ENCODE measurements at regions not wholly inside any gene's neighbourhood (a gene's known extent, or its start where the extent isn't known, plus 50 kb on each side); places are given as distances from the start of the nearest gene placed in this dataset.

GRCh38 chr3:74426571-74426970 is 187.9 kb downstream of the CNTN3 start:
- intact Hi-C loops (cut with micrococcal nuclease; ENCODE audit: unreplicated experiment): no loop called here
- 31% methylated on average over 2 of the region's 2 CpGs for WGBS (ENCODE audit: insufficient coverage, insufficient replicate concordance, low lambda C conversion rate, missing lambda C conversion rate)
- ATAC-seq: no peak

More at GRCh38 chr3:74426571-74426970, 187.9 kb downstream of the CNTN3 start:
- H3K27me3 ChIP-seq (replicated peaks in 1 of 2; ENCODE audit: control insufficient read depth in 2 of 2, insufficient read depth in 2 of 2, low read length in 1 of 2): no peaks in the 10 kb centered on the region
- ChIA-PET CTCF (no interaction called here), SMC1A (ENCODE audit: uncharacterized antibody, unreplicated experiment) (no interaction called here), POLR2A (no interaction called here), RAD21 (ENCODE audit: unreplicated experiment) (no interaction called here)
- H3K27ac ChIP-seq (ENCODE audit: control insufficient read depth, insufficient read depth): no peak overlapping the region
- H2AFZ ChIP-seq (ENCODE audit: control insufficient read depth, low read depth, low read length): no peak overlapping the region
- TF ChIP-seq RAD21 (IDR thresholded peaks at IDR 0.05; ENCODE audit: insufficient read depth, low read depth, low read length) (no peak), MYC (IDR thresholded peaks at IDR 0.05; ENCODE audit: insufficient read depth, insufficient read length, insufficient replicate concordance, low read length, severe bottlenecking) (no peak), NRF1 (conservative IDR thresholded peaks at IDR 0.05; ENCODE audit: low read depth, low read length) (no peak), ZNF592 (IDR thresholded peaks at IDR 0.05) (no peak), EGR1 (IDR thresholded peaks at IDR 0.05; ENCODE audit: borderline replicate concordance in 1 of 2, low read depth in 2 of 2, low read length in 2 of 2) (no peak), TAF1 (IDR thresholded peaks at IDR 0.05; ENCODE audit: borderline replicate concordance, low read depth, low read length) (no peak), BCL3 (IDR thresholded peaks at IDR 0.05; ENCODE audit: borderline replicate concordance, insufficient read depth, low read depth, low read length, poor library complexity, severe bottlenecking) (no peak), NR2C2 (IDR thresholded peaks at IDR 0.05; ENCODE audit: borderline replicate concordance, control insufficient read depth, insufficient read length, low read depth) (no peak), RAD51 (IDR thresholded peaks at IDR 0.05) (no peak), RFX5 (IDR thresholded peaks at IDR 0.05; ENCODE audit: low read depth, low read length) (no peak), ZNF24 (IDR thresholded peaks at IDR 0.05) (no peak), CREM (IDR thresholded peaks at IDR 0.05; ENCODE audit: low read depth) (no peak), TCF12 (IDR thresholded peaks at IDR 0.05; ENCODE audit: low read depth, low read length) (no peak), HDAC2 (IDR thresholded peaks at IDR 0.05) (no peak), IKZF2 (IDR thresholded peaks at IDR 0.05) (no peak)
- H3K4me2 ChIP-seq (ENCODE audit: control insufficient read depth, insufficient read depth): no peak overlapping the region
- no peaks in the 10 kb centered on the region for H3K36me3 ChIP-seq (ENCODE audit: control insufficient read depth in 2 of 2, insufficient read depth in 2 of 2, low read length in 1 of 2)
- no peaks in the 10 kb centered on the region for H3K9me3 ChIP-seq (replicated peaks; ENCODE audit: control insufficient read depth, insufficient read depth, low read length)
- DNase-seq (ENCODE audit: low read depth, low spot score): no peak
- no peaks in the 10 kb centered on the region for H3K4me1 ChIP-seq (ENCODE audit: control insufficient read depth, insufficient read depth, low read length)
- no peak for FAIRE-seq
- no peaks in the 10 kb centered on the region for H3K79me2 ChIP-seq (ENCODE audit: control insufficient read depth, insufficient read depth, low read length)
- H4K20me1 ChIP-seq (ENCODE audit: control insufficient read depth, insufficient read depth): no peaks in the 10 kb centered on the region
- in situ Hi-C loops (cut with MboI): no loop called here
- no peak overlapping the region for H3K9ac ChIP-seq (ENCODE audit: control insufficient read depth, insufficient read depth, low read length)
- no TSS peak for BruUV-seq (replicated peaks)
- H3K4me3 ChIP-seq: no peak overlapping the region

Measured in GM12878 (cell line).